Smooth muscle cell (in vitro differentiated cells): ENCODE measurements at regions not wholly inside any gene's neighbourhood (a gene's known extent, or its start where the extent isn't known, plus 50 kb on each side); places are given as distances from the start of the nearest gene placed in this dataset.

Source experiments
- DNase-seq: peaks from one replicate; lab custom pipeline; 2025; ENCODE audit not compliant: unreplicated experiment; lab: John Stamatoyannopoulos, UW
- H2AFZ ChIP-seq: fragments of 200-600 bp; sonication (generic); 2 replicates; pipeline ENCODE4 v1.6.0; 2016; ENCODE audit warnings: antibody characterized with exemption, low read depth, mild to moderate bottlenecking
- H3F3A ChIP-seq: fragments of 200-600 bp; sonication (generic); 2 replicates; pipeline ENCODE4 v1.6.0; 2017; ENCODE audit warnings: antibody characterized with exemption, low read depth
- H3K27ac ChIP-seq: fragments of 200-600 bp; sonication (generic); 2 replicates; pipeline ENCODE4 v1.5.1; 2016; ENCODE audit warnings: low read depth, mild to moderate bottlenecking
- H3K27me3 ChIP-seq: fragments of 200-600 bp; sonication (generic); 2 replicates; pipeline ENCODE4 v1.6.1; 2016; ENCODE audit warnings: low read depth, mild to moderate bottlenecking
- H3K36me3 ChIP-seq: fragments of 200-600 bp; sonication (generic); 2 replicates; pipeline ENCODE4 v1.5.1; 2016; ENCODE audit warnings: low read depth
- H3K4me1 ChIP-seq: fragments of 200-600 bp; sonication (generic); 2 replicates; pipeline ENCODE4 v1.5.1; 2016; ENCODE audit warnings: low read depth
- H3K4me2 ChIP-seq: fragments of 200-600 bp; sonication (generic); 2 replicates; pipeline ENCODE4 v1.6.0; 2016; ENCODE audit warnings: mild to moderate bottlenecking
- H3K4me3 ChIP-seq: fragments of 200-600 bp; sonication (generic); 2 replicates; pipeline ENCODE4 v1.5.1; 2016; ENCODE audit warnings: mild to moderate bottlenecking
- H3K79me2 ChIP-seq: fragments of 200-600 bp; sonication (generic); 2 replicates; pipeline ENCODE4 v1.6.0; 2016; ENCODE audit warnings: low read depth, mild to moderate bottlenecking
- H3K9ac ChIP-seq: fragments of 200-600 bp; sonication (generic); 2 replicates; pipeline ENCODE4 v1.6.0; 2016; ENCODE audit warnings: low read depth
- H3K9me3 ChIP-seq: fragments of 200-600 bp; sonication (generic); replicated peaks from 2 replicates; pipeline ENCODE4 v1.5.1; 2016; ENCODE audit warnings: low read depth
- H4K20me1 ChIP-seq: fragments of 200-600 bp; sonication (generic); 2 replicates; pipeline ENCODE4 v1.6.0; 2016; ENCODE audit warnings: low read depth
- WGBS: methylation state at CpG from one replicate; pipeline ENCODE4 v1.1.7; 2016; ENCODE audit warnings: low lambda C conversion rate; 5-methylcytosine and 5-hydroxymethylcytosine counted together
- TF ChIP-seq, protein P1 (sequence below): fragments of 200-600 bp; sonication (generic); IDR thresholded peaks from 2 replicates; pipeline ENCODE4 v1.5.1; 2017; ENCODE audit warnings: borderline replicate concordance, mild to moderate bottlenecking, antibody characterized with exemption; ENCODE audit not compliant: insufficient read depth, poor library complexity, severe bottlenecking

DNA sequence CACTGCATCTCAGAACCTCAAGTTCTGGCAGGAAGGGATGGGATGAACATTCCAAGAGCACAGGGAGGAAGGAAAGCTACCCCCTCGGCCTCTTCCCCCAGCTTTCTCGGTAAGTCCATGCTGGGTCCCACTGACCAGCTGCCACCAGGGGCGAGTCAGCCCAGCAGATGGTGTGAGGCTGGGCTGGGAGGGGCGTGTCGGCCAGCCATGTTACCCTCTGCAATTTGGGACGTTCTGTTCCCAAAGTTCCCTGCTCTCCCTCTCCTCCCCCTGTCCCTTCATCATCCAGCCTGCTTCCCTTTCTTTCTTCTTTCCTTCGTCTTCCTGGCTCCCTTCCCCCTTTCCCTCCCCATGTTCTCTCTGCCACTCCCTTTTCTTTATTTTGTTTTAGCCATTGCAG, 74.3 kb upstream of the TNP1 start:
- peaks cover 17% of the 10 kb centered on the region for H3K4me1 ChIP-seq
- H3K27me3 ChIP-seq = no peaks in the 10 kb centered on the region
- 81% methylated on average over 7 of the region's 7 CpGs for WGBS

DNA sequence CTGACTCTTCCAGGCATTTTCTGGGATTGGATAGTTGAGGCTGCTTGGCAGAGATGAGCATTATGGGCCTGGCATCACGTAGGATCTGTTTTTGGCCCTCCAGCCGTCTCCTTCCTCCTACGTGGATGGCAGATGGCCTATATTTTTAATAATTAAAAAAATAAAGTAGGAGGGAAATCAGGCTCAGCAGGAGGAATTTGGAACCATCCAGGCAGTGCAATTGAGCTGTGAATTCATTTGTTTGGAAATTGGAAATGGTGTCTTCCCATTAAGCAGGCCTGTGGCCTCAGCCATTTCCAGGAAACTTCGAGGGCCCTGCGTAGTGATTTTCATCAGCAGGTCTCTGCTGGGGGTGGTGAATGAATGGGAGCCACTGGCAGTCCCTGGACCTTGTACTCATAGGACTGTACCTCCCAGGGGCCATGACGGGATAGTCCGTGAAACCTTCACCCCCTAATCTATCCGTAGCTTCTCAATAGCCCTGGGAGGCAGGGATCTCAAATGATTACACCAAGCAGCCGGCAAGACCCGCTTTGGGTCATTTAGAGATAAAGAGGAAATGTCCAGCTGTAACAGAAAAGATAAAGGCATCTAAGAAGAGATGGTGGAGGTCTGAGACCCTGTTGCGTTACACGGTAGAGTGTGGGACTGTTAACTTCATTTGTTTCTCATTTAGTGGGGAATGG, 73.1 kb upstream of the TNP1 start:
- no peak overlapping the region for H3K9ac ChIP-seq
- H3K4me2 ChIP-seq = peak overlapping the region; percentile 28
- peak overlapping the region; percentile 36 for H2AFZ ChIP-seq
- H3K27ac ChIP-seq = no peak overlapping the region
- no peaks in the 10 kb centered on the region for H4K20me1 ChIP-seq
- TF ChIP-seq, protein P1, sequence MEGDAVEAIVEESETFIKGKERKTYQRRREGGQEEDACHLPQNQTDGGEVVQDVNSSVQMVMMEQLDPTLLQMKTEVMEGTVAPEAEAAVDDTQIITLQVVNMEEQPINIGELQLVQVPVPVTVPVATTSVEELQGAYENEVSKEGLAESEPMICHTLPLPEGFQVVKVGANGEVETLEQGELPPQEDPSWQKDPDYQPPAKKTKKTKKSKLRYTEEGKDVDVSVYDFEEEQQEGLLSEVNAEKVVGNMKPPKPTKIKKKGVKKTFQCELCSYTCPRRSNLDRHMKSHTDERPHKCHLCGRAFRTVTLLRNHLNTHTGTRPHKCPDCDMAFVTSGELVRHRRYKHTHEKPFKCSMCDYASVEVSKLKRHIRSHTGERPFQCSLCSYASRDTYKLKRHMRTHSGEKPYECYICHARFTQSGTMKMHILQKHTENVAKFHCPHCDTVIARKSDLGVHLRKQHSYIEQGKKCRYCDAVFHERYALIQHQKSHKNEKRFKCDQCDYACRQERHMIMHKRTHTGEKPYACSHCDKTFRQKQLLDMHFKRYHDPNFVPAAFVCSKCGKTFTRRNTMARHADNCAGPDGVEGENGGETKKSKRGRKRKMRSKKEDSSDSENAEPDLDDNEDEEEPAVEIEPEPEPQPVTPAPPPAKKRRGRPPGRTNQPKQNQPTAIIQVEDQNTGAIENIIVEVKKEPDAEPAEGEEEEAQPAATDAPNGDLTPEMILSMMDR = no peak
- no peaks in the 10 kb centered on the region for H3K27me3 ChIP-seq
- no peak overlapping the region for H3K4me3 ChIP-seq
- H3K9me3 ChIP-seq = no peaks in the 10 kb centered on the region
- H3K4me1 ChIP-seq = peaks cover 17% of the 10 kb centered on the region
- WGBS = 75% methylated on average over 12 of the region's 12 CpGs
- peaks cover 10% of the 10 kb centered on the region for H3F3A ChIP-seq
- no peaks in the 10 kb centered on the region for H3K79me2 ChIP-seq
- DNase-seq = no peak
- H3K36me3 ChIP-seq = no peaks in the 10 kb centered on the region

More for the DNA sequence above, 74.3 kb upstream of the TNP1 start:
- H3F3A ChIP-seq = peaks cover 10% of the 10 kb centered on the region
- H3K4me3 ChIP-seq = no peak overlapping the region
- no peaks in the 10 kb centered on the region for H4K20me1 ChIP-seq
- DNase-seq = no peak
- H3K27ac ChIP-seq = no peak overlapping the region
- no peaks in the 10 kb centered on the region for H3K9me3 ChIP-seq
- no peak overlapping the region for H3K9ac ChIP-seq
- no peak overlapping the region for H3K4me2 ChIP-seq
- TF ChIP-seq, protein P1 = no peak
- H3K79me2 ChIP-seq = no peaks in the 10 kb centered on the region
- H2AFZ ChIP-seq = no peak overlapping the region
- no peaks in the 10 kb centered on the region for H3K36me3 ChIP-seq

DNA sequence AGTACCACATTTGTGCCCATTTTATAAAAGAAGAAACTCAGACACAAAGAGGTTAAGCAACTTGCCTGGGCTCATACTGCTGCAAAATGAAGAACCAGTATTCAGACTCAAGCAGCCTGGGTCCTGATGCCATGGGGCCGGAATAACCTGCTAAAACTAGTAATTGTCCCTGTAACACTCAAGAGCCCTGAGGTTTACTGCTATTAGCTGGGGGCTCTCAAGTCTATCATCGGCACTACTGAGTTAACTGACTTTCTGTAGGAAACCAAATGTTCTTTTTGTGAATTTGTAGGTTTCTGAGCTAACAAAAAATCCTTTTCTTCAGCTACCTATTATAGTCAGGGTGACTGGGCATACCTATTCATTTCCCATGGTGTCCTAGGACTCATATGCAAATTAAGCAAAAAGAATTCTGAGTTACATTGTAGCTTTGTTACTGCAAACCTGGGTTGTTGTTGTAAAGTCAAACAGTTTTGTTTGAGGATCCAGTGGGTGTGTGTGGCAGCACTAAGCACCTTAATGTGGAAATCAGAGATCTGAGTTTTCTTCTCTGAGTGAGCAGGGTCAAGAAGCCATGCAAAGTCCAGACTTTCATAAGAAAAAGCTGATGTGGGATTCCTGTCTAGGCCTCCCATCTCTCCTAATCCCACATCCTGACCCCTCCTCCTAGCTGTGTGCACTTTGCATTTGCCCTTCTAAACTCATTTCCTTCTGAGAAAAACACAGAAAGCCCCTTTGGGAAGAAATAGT, 72.4 kb upstream of the TNP1 start:
- peaks cover 15% of the 10 kb centered on the region for H3K4me1 ChIP-seq
- H3K36me3 ChIP-seq = no peaks in the 10 kb centered on the region
- H3K4me2 ChIP-seq = peak overlapping the region; percentile 28
- no peaks in the 10 kb centered on the region for H3K9me3 ChIP-seq
- 92% methylated on average over 2 of the region's 2 CpGs for WGBS
- no peaks in the 10 kb centered on the region for H4K20me1 ChIP-seq
- no peak overlapping the region for H3K4me3 ChIP-seq
- no peaks in the 10 kb centered on the region for H3K79me2 ChIP-seq
- no peaks in the 10 kb centered on the region for H3K27me3 ChIP-seq
- H3F3A ChIP-seq = peaks cover 6% of the 10 kb centered on the region
- H2AFZ ChIP-seq = peak overlapping the region; percentile 36
- H3K9ac ChIP-seq = no peak overlapping the region
- DNase-seq = no peak
- TF ChIP-seq, protein P1 = no peak
- H3K27ac ChIP-seq = no peak overlapping the region
